ENCODE measurements at regions not wholly inside any gene's neighbourhood (a gene's known extent, or its start where the extent isn't known, plus 50 kb on each side); places are given as distances from the start of the nearest gene placed in this dataset.

DNA sequence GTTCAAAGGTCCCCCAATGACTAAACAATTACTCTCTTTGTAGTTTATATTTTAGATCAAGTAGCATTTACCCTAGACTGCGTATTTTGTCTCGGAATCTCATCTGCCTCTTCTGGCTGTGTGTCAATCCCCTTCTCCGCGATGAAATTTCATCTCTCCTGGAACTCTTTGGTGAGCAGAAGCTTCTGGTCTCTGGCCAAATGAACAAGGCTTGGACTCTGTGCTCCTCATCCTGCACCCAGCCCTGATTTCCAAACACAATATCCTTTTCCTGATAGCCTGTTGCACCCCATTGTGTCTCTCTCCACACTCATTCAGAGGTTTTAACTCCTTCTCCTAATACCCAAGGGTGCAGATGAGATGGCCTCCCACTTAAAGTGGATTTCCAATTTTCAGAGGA, 609.4 kb upstream of the CDH5 start:
- H3K4me3 ChIP-seq (ENCODE audit: low read depth, low read length), result no peak overlapping the region
- peak; percentile 38 for DNase-seq (ENCODE audit: low read depth)
- TF ChIP-seq CTCF (conservative IDR thresholded peaks at IDR 0.05; ENCODE audit: low read depth, low read length), result no peak

GRCh38 chr16:65756163-65756562, 610.3 kb upstream of the CDH5 start:
- TF ChIP-seq CTCF (conservative IDR thresholded peaks at IDR 0.05; ENCODE audit: low read depth, low read length), result no peak
- H3K4me3 ChIP-seq (ENCODE audit: low read depth, low read length), result no peak overlapping the region
- no peak for DNase-seq (ENCODE audit: low read depth)

- H3K4me3 ChIP-seq (ENCODE audit: low read depth, low read length), result no peak overlapping the region
- no peak for TF ChIP-seq CTCF (conservative IDR thresholded peaks at IDR 0.05; ENCODE audit: low read depth, low read length)
- DNase-seq (ENCODE audit: low read depth), result no peak
Observed at GRCh38 chr16:65754820-65755691, 611.4 kb upstream of the CDH5 start.

DNA sequence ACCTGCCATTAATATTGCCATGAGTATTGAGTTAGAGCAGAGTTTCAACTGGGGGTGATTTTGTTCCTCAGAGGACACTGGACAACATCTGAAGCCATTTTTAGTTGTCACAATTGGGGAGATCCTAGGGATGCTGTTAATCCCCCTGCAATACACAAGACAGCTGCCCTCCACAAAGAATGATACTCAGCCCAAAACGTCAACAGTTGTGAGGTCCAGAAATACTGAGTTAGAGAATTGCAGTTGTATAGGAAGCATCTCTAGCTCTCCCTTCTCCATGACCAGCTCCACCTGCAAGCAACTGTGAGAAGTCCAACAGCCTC, 614.0 kb upstream of the CDH5 start:
- no peak overlapping the region for H3K4me3 ChIP-seq (ENCODE audit: low read depth, low read length)
- no peak for DNase-seq (ENCODE audit: low read depth)
- TF ChIP-seq CTCF (conservative IDR thresholded peaks at IDR 0.05; ENCODE audit: low read depth, low read length), result no peak

DNA sequence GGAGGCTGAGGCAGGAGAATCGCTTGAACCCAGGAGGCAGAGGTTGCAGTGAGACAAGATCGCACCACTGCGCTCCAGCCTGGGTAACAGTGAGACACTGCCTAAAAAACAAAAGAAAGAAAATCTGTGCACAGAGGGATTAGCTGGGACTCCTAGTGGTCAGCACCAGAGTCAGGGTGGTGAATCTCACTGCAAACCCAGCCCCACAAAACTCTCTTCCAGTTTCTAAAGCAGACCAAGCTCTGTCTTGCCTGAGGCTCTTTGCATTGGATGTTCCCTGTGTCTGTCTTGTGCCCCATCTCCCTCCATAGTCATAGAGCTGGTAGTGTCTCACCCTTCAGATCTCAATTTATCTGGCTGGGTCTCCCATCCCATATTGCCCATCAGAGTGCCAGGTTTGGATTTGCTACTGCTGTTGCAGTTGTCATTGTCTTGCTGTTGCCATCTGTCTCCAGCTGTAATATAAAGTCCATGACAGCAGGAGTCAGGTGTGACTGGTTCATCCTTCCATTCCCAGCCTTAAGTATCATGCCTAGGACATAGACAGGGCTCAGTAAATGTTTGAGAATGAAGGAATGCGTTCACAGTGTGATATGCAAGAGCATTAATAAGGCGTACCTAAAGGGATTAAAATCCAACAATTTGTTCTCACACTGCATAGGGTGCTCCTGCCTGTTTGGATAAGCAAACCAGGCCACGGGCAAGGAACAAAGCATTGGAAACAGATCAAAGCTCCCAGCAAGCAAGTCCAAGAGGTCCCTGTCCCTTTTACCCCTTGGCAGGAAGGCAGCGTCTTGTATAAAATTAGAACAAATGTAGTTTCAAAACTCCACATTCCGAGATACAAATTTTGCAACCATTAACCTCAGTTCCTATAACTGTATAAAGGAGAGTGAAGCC, 614.6 kb upstream of the CDH5 start:
- H3K4me3 ChIP-seq (ENCODE audit: low read depth, low read length), result no peak overlapping the region
- DNase-seq (ENCODE audit: low read depth), result peak; percentile 34
- peak; percentile 24 for TF ChIP-seq CTCF (conservative IDR thresholded peaks at IDR 0.05; ENCODE audit: low read depth, low read length)

DNA sequence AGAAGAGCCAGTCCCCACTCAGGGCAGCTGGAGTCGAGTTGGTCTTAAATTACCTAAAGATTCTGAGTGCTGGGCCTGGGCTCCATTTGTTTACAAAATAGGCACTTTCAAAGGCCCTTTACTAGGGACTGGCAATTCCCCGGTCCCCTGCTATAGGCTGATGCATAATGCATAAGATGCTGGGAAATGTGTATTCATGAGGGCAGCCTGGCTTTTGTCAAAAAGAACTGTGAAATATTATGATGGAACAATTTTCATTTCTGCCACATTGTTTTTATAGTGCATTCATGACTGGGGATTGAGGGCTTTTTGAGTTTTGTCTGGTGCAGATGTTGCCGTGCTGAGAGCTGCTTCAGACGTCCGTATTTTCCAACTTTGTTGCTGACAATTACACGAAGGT, 617.0 kb upstream of the CDH5 start:
- no peak for TF ChIP-seq CTCF (conservative IDR thresholded peaks at IDR 0.05; ENCODE audit: low read depth, low read length)
- DNase-seq (ENCODE audit: low read depth), result no peak
- H3K4me3 ChIP-seq (ENCODE audit: low read depth, low read length), result no peak overlapping the region

All from choroid plexus epithelial cell (primary cell).